ENCODE measurements at regions not wholly inside any gene's neighbourhood (a gene's known extent, or its start where the extent isn't known, plus 50 kb on each side); places are given as distances from the start of the nearest gene placed in this dataset.

GRCh38 chrX:45847961-45848360, 647.3 kb upstream of the DIPK2B start:
- no peak overlapping the region for H3K27ac ChIP-seq
- TF ChIP-seq ZFX (IDR thresholded peaks at IDR 0.05; ENCODE audit: borderline replicate concordance), result no peak
- TF ChIP-seq CTCF (IDR thresholded peaks at IDR 0.05), result no peak

- TF ChIP-seq ZFX (IDR thresholded peaks at IDR 0.05; ENCODE audit: borderline replicate concordance) (no peak), CTCF (IDR thresholded peaks at IDR 0.05) (no peak)
- H3K27ac ChIP-seq, result no peak overlapping the region
These were observed 645.7 kb upstream of the DIPK2B start for GRCh38 chrX:45846328-45846727.

- no peak for TF ChIP-seq CTCF (IDR thresholded peaks at IDR 0.05)
- no peak for TF ChIP-seq ZFX (IDR thresholded peaks at IDR 0.05; ENCODE audit: borderline replicate concordance)
These were observed 644.5 kb upstream of the DIPK2B start for GRCh38 chrX:45845142-45845541.

GRCh38 chrX:45843518-45843917, 642.8 kb upstream of the DIPK2B start:
- no peak for TF ChIP-seq ZFX (IDR thresholded peaks at IDR 0.05; ENCODE audit: borderline replicate concordance)
- no peak for TF ChIP-seq CTCF (IDR thresholded peaks at IDR 0.05)
- H3K27ac ChIP-seq, result no peak overlapping the region

More at GRCh38 chrX:45845142-45845541, 644.5 kb upstream of the DIPK2B start:
- no peak overlapping the region for H3K27ac ChIP-seq

- no peak overlapping the region for H3K27ac ChIP-seq
- TF ChIP-seq ZFX (IDR thresholded peaks at IDR 0.05; ENCODE audit: borderline replicate concordance), result no peak
- TF ChIP-seq CTCF (IDR thresholded peaks at IDR 0.05), result no peak
These were observed 642.2 kb upstream of the DIPK2B start for GRCh38 chrX:45842926-45843315.

- TF ChIP-seq ZFX (IDR thresholded peaks at IDR 0.05; ENCODE audit: borderline replicate concordance) (no peak), CTCF (IDR thresholded peaks at IDR 0.05) (no peak)
- H3K27ac ChIP-seq, result no peak overlapping the region
These were observed 641.7 kb upstream of the DIPK2B start for GRCh38 chrX:45842207-45842925.

- H3K27ac ChIP-seq, result no peak overlapping the region
- TF ChIP-seq ZFX (IDR thresholded peaks at IDR 0.05; ENCODE audit: borderline replicate concordance) (no peak), CTCF (IDR thresholded peaks at IDR 0.05) (no peak)
These were observed 639.8 kb upstream of the DIPK2B start for GRCh38 chrX:45840411-45840950.
